Heart right ventricle (tissue), 16 donors: ENCODE measurements at regions not wholly inside any gene's neighbourhood (a gene's known extent, or its start where the extent isn't known, plus 50 kb on each side); places are given as distances from the start of the nearest gene placed in this dataset.

ENCODE experiments used
- ATAC-seq, 8 donors: fragments of 200-7000 bp; cut with Tn5 transposase; one replicate each; pipeline ENCODE4 v1.9.1; 2020; ENCODE audit warnings: mild to moderate bottlenecking in 8 of 8, moderate library complexity in 8 of 8, moderate number of reproducible peaks in 1 of 8
- DNase-seq, 2 donors: peaks; one replicate each; pipeline ENCODE4 v3.0.0-alpha.2; 2020
- H3K27ac ChIP-seq, 10 donors: fragments of 200-600 bp; sonication (generic) in 2 of 10; one replicate each; pipeline versions ENCODE4 v1.5.0 to v1.8.0; 2020 to 2022; ENCODE audit warnings: mild to moderate bottlenecking in 3 of 10
- H3K27me3 ChIP-seq, 7 donors: fragments of 200-600 bp; one replicate each; pipeline ENCODE4 v1.8.0; 2021 to 2022; ENCODE audit warnings: mild to moderate bottlenecking in 2 of 7
- H3K36me3 ChIP-seq, 9 donors: fragments of 200-600 bp; sonication (generic) in 1 of 9; one replicate each; pipeline versions ENCODE4 v1.5.0 to v1.8.0; 2020 to 2022; ENCODE audit warnings: mild to moderate bottlenecking in 2 of 9
- H3K4me1 ChIP-seq, 9 donors: fragments of 200-600 bp; sonication (generic) in 1 of 9; one replicate each; pipeline versions ENCODE4 v1.5.0 to v1.8.0; 2020 to 2022; ENCODE audit warnings: mild to moderate bottlenecking in 4 of 9
- H3K4me3 ChIP-seq, 10 donors: fragments of 200-600 bp; sonication (generic) in 2 of 10; one replicate each; pipeline versions ENCODE4 v1.5.0 to v1.8.0; 2020 to 2022; ENCODE audit warnings: mild to moderate bottlenecking in 7 of 10, moderate library complexity in 2 of 10
- H3K9me3 ChIP-seq, 11 donors: fragments of 200-600 bp in 10 of 11; sonication (generic) in 2 of 11; one replicate each; pipeline versions ENCODE4 v1.5.0 to v1.8.0; 2013 to 2022; ENCODE audit warnings: mild to moderate bottlenecking in 2 of 11, control low read depth in 1 of 11, moderate library complexity in 1 of 11
- WGBS, 2 donors: extraction: QIAGEN DNeasy Blood & Tissue Kit; methylation state at CpG; one replicate each; pipeline ENCODE4 v1.1.7; 2013; ENCODE audit warnings: inconsistent platforms in 1 of 2; 5-methylcytosine and 5-hydroxymethylcytosine counted together
- intact Hi-C, 10 donors: fragments of 100-400 bp; cut with DNase I; formaldehyde crosslinking; loops; one replicate each; pipeline versions ENCODE4 v1.11.1 to v1.14.2; 2022
- TF ChIP-seq, protein P1 (sequence below), 9 donors: fragments of 200-600 bp; sonication (generic) in 2 of 9; IDR thresholded peaks; one replicate each; pipeline versions ENCODE4 v1.5.0 to v1.8.0; 2021 to 2022; ENCODE audit warnings: antibody characterized with exemption in 9 of 9, mild to moderate bottlenecking in 5 of 9, moderate library complexity in 1 of 9
- donor health status: Arrhythmogenic right ventricular cardiomyopathy.
- donor health status: ischemic (EF 13 %, LVEDD 7.1; RV severe dilation, severe dysfunction).
- donor health status: healthy with polysubstance abuse.
- donor health status: DM: no; HTN: yes; CAD: no.
- donor health status: DM: no; HTN: no; CAD: no.
- donor health status: ischemic (EF 25% LVEDD 6.9; RV normal size, moderate dysfunction).
- donor health status: ischemic (EF 25% LVEDD 5.7; RV mildly dilated, moderate dysfunction).
- donor health status: healthy.
- donor health status: DM: yes; HTN: yes; CAD: no.
- donor health status: Ischemic cardiomyopathy.
- donor health status: ischemic (EF 35%, LVEDD 5.7; RV mildly dilated, moderate dysfunction).
- donor health status: nonischemic (EF 11% LVEDD 7.7; RV severe dilation, severe dysfunction).
- donor health status: DM: yes; HTN: yes; CAD: no.
- donor health status: PGD.
- donor health status: ischemic (EF 29% LVEDD 5.4; RV normal size, mild dysfunction).
- donor health status: nonischemic (EF 23%, LVEDD 6.1; RV moderate dilation, normal function).

DNA sequence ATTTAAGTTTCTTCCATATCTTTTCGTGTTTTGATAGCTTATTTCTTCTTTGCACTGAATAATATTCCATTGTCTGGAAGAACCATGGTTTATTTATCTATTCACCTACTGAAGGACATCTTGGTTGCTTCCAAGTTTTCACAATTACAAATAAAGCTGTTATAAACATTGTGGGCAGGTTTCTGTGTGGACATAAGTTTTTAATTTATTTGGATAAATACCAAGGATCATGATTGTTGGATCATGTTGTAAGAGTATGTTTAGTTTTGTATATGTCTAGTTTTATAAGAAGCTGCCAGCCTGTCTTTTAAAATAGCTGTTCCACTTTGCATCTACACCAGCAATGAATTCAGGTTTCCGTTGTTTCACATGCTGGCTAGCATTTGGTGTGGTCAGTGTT, 339.4 kb downstream of the CDH11 start:
- DNase-seq (no peak), ATAC-seq (no peak)
- intact Hi-C loops, result no loop called here
- TF ChIP-seq, protein P1, sequence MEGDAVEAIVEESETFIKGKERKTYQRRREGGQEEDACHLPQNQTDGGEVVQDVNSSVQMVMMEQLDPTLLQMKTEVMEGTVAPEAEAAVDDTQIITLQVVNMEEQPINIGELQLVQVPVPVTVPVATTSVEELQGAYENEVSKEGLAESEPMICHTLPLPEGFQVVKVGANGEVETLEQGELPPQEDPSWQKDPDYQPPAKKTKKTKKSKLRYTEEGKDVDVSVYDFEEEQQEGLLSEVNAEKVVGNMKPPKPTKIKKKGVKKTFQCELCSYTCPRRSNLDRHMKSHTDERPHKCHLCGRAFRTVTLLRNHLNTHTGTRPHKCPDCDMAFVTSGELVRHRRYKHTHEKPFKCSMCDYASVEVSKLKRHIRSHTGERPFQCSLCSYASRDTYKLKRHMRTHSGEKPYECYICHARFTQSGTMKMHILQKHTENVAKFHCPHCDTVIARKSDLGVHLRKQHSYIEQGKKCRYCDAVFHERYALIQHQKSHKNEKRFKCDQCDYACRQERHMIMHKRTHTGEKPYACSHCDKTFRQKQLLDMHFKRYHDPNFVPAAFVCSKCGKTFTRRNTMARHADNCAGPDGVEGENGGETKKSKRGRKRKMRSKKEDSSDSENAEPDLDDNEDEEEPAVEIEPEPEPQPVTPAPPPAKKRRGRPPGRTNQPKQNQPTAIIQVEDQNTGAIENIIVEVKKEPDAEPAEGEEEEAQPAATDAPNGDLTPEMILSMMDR (IDR thresholded peaks at IDR 0.05), result no peak
- Histone ChIP-seq H3K27me3 (no peaks in the 10 kb centered on the region), H3K36me3 (no peaks in the 10 kb centered on the region), H3K4me3 (no peak overlapping the region), H3K27ac (no peak overlapping the region), H3K4me1 (no peaks in the 10 kb centered on the region), H3K9me3 (peaks cover 0 to 3% (median 0%) of the 10 kb centered on the region in 11 donors)
- 85 to 86% methylated on average over 2 of the region's 2 CpGs for WGBS, 2 donors

DNA sequence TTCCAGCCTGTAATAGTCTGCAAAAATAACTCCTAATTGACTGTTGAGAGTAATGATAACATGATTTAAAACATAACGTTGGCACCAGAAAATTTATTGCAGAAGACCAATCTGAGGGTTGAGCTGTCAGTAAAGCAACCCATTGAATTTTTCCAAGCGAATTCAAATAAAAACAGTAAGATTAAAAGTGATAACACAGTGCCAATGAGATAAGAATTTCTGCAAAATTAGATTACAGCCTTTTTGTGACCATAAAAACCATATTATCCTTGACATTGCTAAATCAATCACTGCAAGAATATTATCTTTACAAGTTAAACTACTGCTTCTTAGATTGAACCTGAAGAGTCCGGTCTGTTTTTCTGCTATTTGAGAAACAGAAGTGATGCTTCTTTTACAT, 341.4 kb downstream of the CDH11 start:
- no peak overlapping the region for H3K27ac ChIP-seq
- WGBS, 2 donors, result 58% methylated on average over 3 of the region's 3 CpGs
- TF ChIP-seq, protein P1 (IDR thresholded peaks at IDR 0.05), result no peak
- H3K27me3 ChIP-seq, result no peaks in the 10 kb centered on the region
- no peak overlapping the region for H3K4me3 ChIP-seq
- H3K9me3 ChIP-seq, result peaks cover 0 to 12% (median 0%) of the 10 kb centered on the region in 11 donors
- intact Hi-C loops, result no loop called here
- DNase-seq (no peak), ATAC-seq (no peak)
- H3K4me1 ChIP-seq, result no peaks in the 10 kb centered on the region
- H3K36me3 ChIP-seq, result no peaks in the 10 kb centered on the region

DNA sequence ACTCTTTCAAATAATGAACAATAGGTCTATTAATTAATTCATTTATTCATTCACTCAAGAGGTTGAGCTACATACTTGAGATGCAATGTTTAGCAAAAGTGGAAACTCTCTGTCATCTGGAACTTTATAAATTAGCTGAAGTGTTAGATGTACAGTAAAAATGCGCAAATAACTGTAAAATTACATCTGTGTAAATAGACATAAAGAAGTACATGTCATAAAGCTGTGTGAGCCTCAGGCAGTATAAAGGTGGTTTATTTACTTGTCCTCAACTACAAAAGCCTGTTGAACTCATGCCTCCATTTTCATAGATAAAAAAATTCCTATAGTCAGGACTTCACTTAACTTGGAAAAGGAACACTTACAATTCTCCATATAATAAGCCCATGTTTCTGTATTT, 343.1 kb downstream of the CDH11 start:
- DNase-seq (no peak), ATAC-seq (no peak)
- intact Hi-C loops, result no loop called here
- Histone ChIP-seq H3K9me3 (peaks cover 0 to 12% (median 0%) of the 10 kb centered on the region in 11 donors), H3K4me1 (no peaks in the 10 kb centered on the region), H3K27ac (no peak overlapping the region), H3K4me3 (no peak overlapping the region), H3K36me3 (no peaks in the 10 kb centered on the region), H3K27me3 (no peaks in the 10 kb centered on the region)
- WGBS, 2 donors, result 91 to 95% methylated on average over 1 of the region's 1 CpG
- TF ChIP-seq, protein P1 (IDR thresholded peaks at IDR 0.05), result no peak

DNA sequence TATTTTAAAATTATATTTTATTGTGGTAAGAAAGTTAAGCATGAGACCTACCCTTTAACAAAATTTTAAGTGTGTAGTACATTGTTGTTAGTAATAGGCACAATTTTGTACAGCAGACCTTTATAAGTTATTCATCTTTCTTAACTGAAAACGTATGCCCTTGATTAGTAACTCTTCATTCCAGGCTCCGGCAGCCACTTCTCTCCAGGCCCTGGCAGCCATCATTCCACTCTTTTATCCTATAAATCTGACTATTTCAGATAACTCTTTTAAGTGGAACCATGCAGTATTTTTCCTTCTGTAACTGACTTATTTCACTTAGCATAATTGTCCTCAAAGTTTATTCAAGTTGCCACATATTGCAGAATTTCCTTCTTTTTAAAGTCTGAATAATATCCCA, 348.2 kb downstream of the CDH11 start:
- no peak for ATAC-seq
- H3K4me1 ChIP-seq, result no peaks in the 10 kb centered on the region
- 78 to 81% methylated on average over 2 of the region's 2 CpGs for WGBS, 2 donors
- intact Hi-C loops, result no loop called here
- no peak overlapping the region for H3K27ac ChIP-seq
- H3K4me3 ChIP-seq, result no peak overlapping the region
- no peak for DNase-seq
- H3K27me3 ChIP-seq, result no peaks in the 10 kb centered on the region
- TF ChIP-seq, protein P1 (IDR thresholded peaks at IDR 0.05), result no peak
- H3K9me3 ChIP-seq, result peaks cover 0 to 12% (median 0%) of the 10 kb centered on the region in 11 donors
- no peaks in the 10 kb centered on the region for H3K36me3 ChIP-seq
